ENCODE measurements at regions not wholly inside any gene's neighbourhood (a gene's known extent, or its start where the extent isn't known, plus 50 kb on each side); places are given as distances from the start of the nearest gene placed in this dataset.

- Histone ChIP-seq H3K27ac (no peak overlapping the region), H3K4me3 (no peak overlapping the region), H3K4me1 (no peaks in the 10 kb centered on the region), H3K9me3 (no peaks in the 10 kb centered on the region), H3K27me3 (no peaks in the 10 kb centered on the region), H3K36me3 (no peaks in the 10 kb centered on the region)
- ATAC-seq (ENCODE audit: low FRiP score in 2 of 2) (no peak), DNase-seq (no peak)
- WGBS, 2 donors, result 81 to 86% methylated on average over 5 of the region's 5 CpGs
- TF ChIP-seq CTCF (IDR thresholded peaks at IDR 0.05), result no peak
- no peak for TF ChIP-seq POLR2AphosphoS5 (IDR thresholded peaks at IDR 0.05)
- TF ChIP-seq POLR2A (IDR thresholded peaks at IDR 0.05), result no peak
- TF ChIP-seq EP300 (IDR thresholded peaks at IDR 0.05), result no peak
Measured at GRCh38 chr6:47159763-47160162, 117.6 kb upstream of the ADGRF1 start.

- no peak overlapping the region for H3K4me3 ChIP-seq
- H3K27me3 ChIP-seq, result no peaks in the 10 kb centered on the region
- 43 to 48% methylated on average over 2 of the region's 2 CpGs for whole genome bisulfite sequencing, 2 donors
- H3K9me3 ChIP-seq, result no peaks in the 10 kb centered on the region
- ATAC-seq (ENCODE audit: low FRiP score in 2 of 2), result no peak
- H3K4me1 ChIP-seq, result peaks cover 0 to 2% (median 0%) of the 10 kb centered on the region in 4 donors
- TF ChIP-seq POLR2AphosphoS5 (IDR thresholded peaks at IDR 0.05) (no peak), CTCF (IDR thresholded peaks at IDR 0.05) (no peak), POLR2A (IDR thresholded peaks at IDR 0.05) (no peak), EP300 (IDR thresholded peaks at IDR 0.05) (no peak)
- no peak overlapping the region for H3K27ac ChIP-seq
- DNase-seq, result no peak
- H3K36me3 ChIP-seq, result no peaks in the 10 kb centered on the region
Measured at GRCh38 chr6:47157653-47158219, 115.6 kb upstream of the ADGRF1 start.

- no peak for DNase-seq
- 96 to 100% methylated on average over 1 of the region's 1 CpG for WGBS, 2 donors
- H3K9me3 ChIP-seq, result no peaks in the 10 kb centered on the region
- no peak overlapping the region for H3K27ac ChIP-seq
- TF ChIP-seq POLR2A (IDR thresholded peaks at IDR 0.05) (no peak), CTCF (IDR thresholded peaks at IDR 0.05) (no peak), POLR2AphosphoS5 (IDR thresholded peaks at IDR 0.05) (no peak), EP300 (IDR thresholded peaks at IDR 0.05) (no peak)
- no peak for ATAC-seq (ENCODE audit: low FRiP score in 2 of 2)
- no peak overlapping the region for H3K4me3 ChIP-seq
- H3K27me3 ChIP-seq, result no peaks in the 10 kb centered on the region
- H3K36me3 ChIP-seq, result no peaks in the 10 kb centered on the region
- peaks cover 0 to 7% (median 0%) of the 10 kb centered on the region in 4 donors for H3K4me1 ChIP-seq
Measured at GRCh38 chr6:47157063-47157462, 114.9 kb upstream of the ADGRF1 start.

- ATAC-seq (ENCODE audit: low FRiP score in 2 of 2) (no peak), DNase-seq (no peak)
- peaks cover 0 to 7% (median 0%) of the 10 kb centered on the region in 4 donors for H3K4me1 ChIP-seq
- 84 to 95% methylated on average over 4 of the region's 4 CpGs for WGBS, 2 donors
- no peaks in the 10 kb centered on the region for H3K36me3 ChIP-seq
- no peaks in the 10 kb centered on the region for H3K9me3 ChIP-seq
- no peaks in the 10 kb centered on the region for H3K27me3 ChIP-seq
- H3K27ac ChIP-seq, result no peak overlapping the region
- H3K4me3 ChIP-seq, result no peak overlapping the region
- TF ChIP-seq POLR2A (IDR thresholded peaks at IDR 0.05) (no peak), POLR2AphosphoS5 (IDR thresholded peaks at IDR 0.05) (no peak), CTCF (IDR thresholded peaks at IDR 0.05) (no peak), EP300 (IDR thresholded peaks at IDR 0.05) (no peak)
Measured at GRCh38 chr6:47156196-47156595, 114.1 kb upstream of the ADGRF1 start.

GRCh38 chr6:47153404-47153755, 111.2 kb upstream of the ADGRF1 start:
- Histone ChIP-seq H3K36me3 (no peaks in the 10 kb centered on the region), H3K4me3 (no peak overlapping the region), H3K4me1 (peaks cover 0 to 7% (median 0%) of the 10 kb centered on the region in 4 donors), H3K27me3 (no peaks in the 10 kb centered on the region), H3K27ac (no peak overlapping the region), H3K9me3 (no peaks in the 10 kb centered on the region)
- no peak for ATAC-seq (ENCODE audit: low FRiP score in 2 of 2)
- TF ChIP-seq EP300 (IDR thresholded peaks at IDR 0.05), result no peak
- no peak for TF ChIP-seq POLR2AphosphoS5 (IDR thresholded peaks at IDR 0.05)
- no peak for TF ChIP-seq CTCF (IDR thresholded peaks at IDR 0.05)
- TF ChIP-seq POLR2A (IDR thresholded peaks at IDR 0.05), result no peak
- DNase-seq, result no peak
- WGBS, 2 donors, result 78 to 82% methylated on average over 3 of the region's 3 CpGs
